ENCODE measurements at regions not wholly inside any gene's neighbourhood (a gene's known extent, or its start where the extent isn't known, plus 50 kb on each side); places are given as distances from the start of the nearest gene placed in this dataset.
A peak's percentile ranks its signal among the peaks of the same experiment; 100 is the strongest.

GRCh38 chrX:69229436-69229835 is 64.2 kb upstream of the PJA1 start:
- no peak overlapping the region for H3K4me3 ChIP-seq (replicated peaks in 1 of 2; ENCODE audit: low read depth in 2 of 2, low read length in 2 of 2)
- peak; percentile 28 to 71 for DNase-seq (ENCODE audit: low read depth in 2 of 2)
- TF ChIP-seq CTCF (IDR thresholded peaks at IDR 0.05; ENCODE audit: low read depth, low read length): no peak

GRCh38 chrX:69228732-69229131 is 63.5 kb upstream of the PJA1 start:
- TF ChIP-seq CTCF (IDR thresholded peaks at IDR 0.05; ENCODE audit: low read depth, low read length): no peak
- DNase-seq (ENCODE audit: low read depth in 2 of 2): no peak
- no peak overlapping the region for H3K4me3 ChIP-seq (replicated peaks in 1 of 2; ENCODE audit: low read depth in 2 of 2, low read length in 2 of 2)

GRCh38 chrX:69226459-69227158 is 61.4 kb upstream of the PJA1 start:
- H3K4me3 ChIP-seq (replicated peaks in 1 of 2; ENCODE audit: low read depth in 2 of 2, low read length in 2 of 2): no peak overlapping the region
- no peak for TF ChIP-seq CTCF (IDR thresholded peaks at IDR 0.05; ENCODE audit: low read depth, low read length)
- no peak for DNase-seq (ENCODE audit: low read depth in 2 of 2)

GRCh38 chrX:69222103-69223090 is 57.1 kb upstream of the PJA1 start:
- peak; percentile 67 to 77 for DNase-seq (ENCODE audit: low read depth in 2 of 2)
- H3K4me3 ChIP-seq (replicated peaks in 1 of 2; ENCODE audit: low read depth in 2 of 2, low read length in 2 of 2): no peak overlapping the region
- peak; percentile 77 for TF ChIP-seq CTCF (IDR thresholded peaks at IDR 0.05; ENCODE audit: low read depth, low read length)

GRCh38 chrX:69221239-69222102 is 56.2 kb upstream of the PJA1 start:
- TF ChIP-seq CTCF (IDR thresholded peaks at IDR 0.05; ENCODE audit: low read depth, low read length): no peak

GRCh38 chrX:69218407-69218997 is 53.2 kb upstream of the PJA1 start:
- no peak overlapping the region for H3K4me3 ChIP-seq (replicated peaks in 1 of 2; ENCODE audit: low read depth in 2 of 2, low read length in 2 of 2)
- no peak for TF ChIP-seq CTCF (IDR thresholded peaks at IDR 0.05; ENCODE audit: low read depth, low read length)
- DNase-seq (ENCODE audit: low read depth in 2 of 2): no peak

More at GRCh38 chrX:69221239-69222102, 56.2 kb upstream of the PJA1 start:
- no peak overlapping the region for H3K4me3 ChIP-seq (replicated peaks in 1 of 2; ENCODE audit: low read depth in 2 of 2, low read length in 2 of 2)
- DNase-seq (ENCODE audit: low read depth in 2 of 2): no peak
